NCI-H1105 treated with DMSO at 0.1 percent for 48 hours (cell line): ENCODE measurements at regions not wholly inside any gene's neighbourhood (a gene's known extent, or its start where the extent isn't known, plus 50 kb on each side); places are given as distances from the start of the nearest gene placed in this dataset.

ENCODE experiments used
- DNase-seq: peaks from one replicate; lab custom pipeline; 2025; lab: John Stamatoyannopoulos, UW

GRCh38 chr1:168871531-168871930, 142.5 kb upstream of the DPT start:
- no peak for DNase-seq

- DNase-seq: no peak
These were observed 146.8 kb upstream of the DPT start for GRCh38 chr1:168875831-168876230.

- no peak for DNase-seq
These were observed 147.8 kb upstream of the DPT start for GRCh38 chr1:168876830-168877229.

GRCh38 chr1:168879896-168880734, 151.1 kb upstream of the DPT start:
- DNase-seq: no peak

- DNase-seq: no peak
These were observed 152.8 kb upstream of the DPT start for GRCh38 chr1:168881656-168882260.

GRCh38 chr1:168887381-168887780, 158.4 kb upstream of the DPT start:
- DNase-seq: no peak

GRCh38 chr1:168888418-168888817, 159.4 kb upstream of the DPT start:
- DNase-seq: no peak

- DNase-seq: no peak
These were observed 163.9 kb upstream of the DPT start for GRCh38 chr1:168892931-168893330.

- DNase-seq: no peak
These were observed 164.4 kb upstream of the DPT start for GRCh38 chr1:168893359-168893801.

- no peak for DNase-seq
These were observed 165.4 kb upstream of the DPT start for GRCh38 chr1:168894397-168894903.

GRCh38 chr1:168897249-168897648, 168.2 kb upstream of the DPT start:
- no peak for DNase-seq

GRCh38 chr1:168903237-168903830, 174.3 kb upstream of the DPT start:
- DNase-seq: no peak

GRCh38 chr1:168905633-168906032, 176.6 kb upstream of the DPT start:
- no peak for DNase-seq

GRCh38 chr1:168906367-168906766, 177.4 kb upstream of the DPT start:
- DNase-seq: no peak

- DNase-seq: no peak
These were observed 178.0 kb upstream of the DPT start for GRCh38 chr1:168907053-168907452.

GRCh38 chr1:168907786-168908348, 178.9 kb upstream of the DPT start:
- no peak for DNase-seq

- DNase-seq: no peak
These were observed 181.4 kb upstream of the DPT start for GRCh38 chr1:168910403-168910802.

- no peak for DNase-seq
These were observed 182.4 kb upstream of the DPT start for GRCh38 chr1:168911370-168911769.

- peak; percentile 90 for DNase-seq
These were observed 184.9 kb upstream of the DPT start for GRCh38 chr1:168913711-168914463.

GRCh38 chr1:168917309-168917708, 188.3 kb upstream of the DPT start:
- DNase-seq: no peak

GRCh38 chr1:168917796-168918195, 188.7 kb upstream of the ATP1B1 start:
- DNase-seq: no peak
